Skeletal muscle cell (primary cell): ENCODE measurements at regions not wholly inside any gene's neighbourhood (a gene's known extent, or its start where the extent isn't known, plus 50 kb on each side); places are given as distances from the start of the nearest gene placed in this dataset.
"Not testable (repeated sequence)": the region's sequence is repeated elsewhere in the genome, so short reads cannot be mapped to it uniquely, and the experiment has no call there.

Experiments used
- DNase-seq: peaks from one replicate; pipeline ENCODE4 v3.0.0-alpha.2; 2010; ENCODE audit warnings: low read depth
- H3K4me3 ChIP-seq: 2 replicates; pipeline ENCODE4 v1.5.1; 2011; ENCODE audit warnings: low read depth, mild to moderate bottlenecking, control low read depth, low read length, moderate library complexity

DNA sequence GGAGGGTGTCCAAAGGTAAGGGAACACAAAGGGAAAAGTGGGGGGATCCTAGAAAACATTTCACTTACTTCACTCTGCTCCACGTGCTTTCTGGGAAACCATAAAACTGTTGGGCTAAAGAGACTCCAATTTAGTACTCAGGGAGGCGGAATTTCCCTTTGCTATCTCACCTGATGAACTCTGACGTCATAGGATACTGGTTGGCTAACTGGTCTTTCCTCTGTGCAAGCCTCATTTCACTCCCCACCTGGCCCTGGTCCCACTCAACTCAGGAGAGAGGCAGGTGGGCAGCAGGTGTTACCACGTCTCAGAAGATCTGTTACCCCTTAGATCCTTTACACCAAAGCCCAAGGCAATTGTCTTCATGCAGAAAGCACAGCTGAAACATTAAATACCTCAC, 51.8 kb upstream of the PMAIP1 start:
- no peak overlapping the region for H3K4me3 ChIP-seq
- DNase-seq: no peak

DNA sequence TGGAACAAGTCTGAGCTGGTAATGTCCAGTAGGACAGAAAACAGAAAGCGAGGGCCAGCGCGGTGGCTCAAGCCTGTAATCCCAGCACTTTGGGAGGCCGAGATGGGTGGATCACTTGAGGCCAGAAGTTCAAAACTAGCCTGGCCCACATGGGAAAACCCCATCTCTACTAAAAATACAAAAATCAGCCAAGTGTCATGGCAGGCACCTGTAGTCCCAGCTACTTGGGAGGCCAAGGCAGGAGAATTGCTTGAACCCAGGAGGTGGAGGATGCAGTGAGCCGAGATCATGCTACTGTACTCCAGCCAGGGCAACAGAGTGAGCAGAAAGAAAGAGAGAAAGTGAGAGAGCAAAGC, 52.3 kb upstream of the PMAIP1 start:
- not testable (repeated sequence) for H3K4me3 ChIP-seq, DNase-seq

DNA sequence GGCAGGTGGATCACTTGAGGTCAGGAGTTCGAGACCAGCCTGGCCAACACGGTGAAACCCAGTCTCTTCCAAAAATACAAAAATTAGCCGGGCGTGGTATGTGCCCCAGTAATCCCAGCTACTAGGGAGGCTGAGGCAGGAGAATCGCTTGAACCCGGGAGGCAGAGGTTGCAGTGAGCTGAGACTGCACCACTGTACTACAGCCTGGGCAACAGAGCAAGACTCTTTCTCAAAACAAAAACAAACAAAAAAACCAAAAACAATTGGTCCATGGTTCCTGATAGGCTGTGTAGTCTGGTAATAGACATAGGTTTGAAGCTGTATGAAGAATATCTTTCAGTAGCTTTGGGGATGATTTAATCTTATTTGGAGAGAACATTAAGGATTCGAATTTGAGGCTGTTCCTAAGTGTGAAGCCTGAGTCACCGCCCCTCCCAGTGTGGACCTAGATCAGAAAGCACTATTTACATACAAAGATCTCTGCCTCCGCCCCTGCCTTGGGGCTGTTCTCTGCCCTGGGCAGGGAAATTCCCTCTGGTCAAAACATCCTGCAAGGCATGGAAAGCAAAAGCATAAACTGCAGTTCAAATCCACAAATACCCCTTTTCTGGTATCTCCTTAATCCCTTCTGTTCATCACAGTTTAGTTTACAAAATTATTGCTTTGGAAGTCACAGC, 52.8 kb upstream of the PMAIP1 start:
- no peak for DNase-seq
- H3K4me3 ChIP-seq: no peak overlapping the region

DNA sequence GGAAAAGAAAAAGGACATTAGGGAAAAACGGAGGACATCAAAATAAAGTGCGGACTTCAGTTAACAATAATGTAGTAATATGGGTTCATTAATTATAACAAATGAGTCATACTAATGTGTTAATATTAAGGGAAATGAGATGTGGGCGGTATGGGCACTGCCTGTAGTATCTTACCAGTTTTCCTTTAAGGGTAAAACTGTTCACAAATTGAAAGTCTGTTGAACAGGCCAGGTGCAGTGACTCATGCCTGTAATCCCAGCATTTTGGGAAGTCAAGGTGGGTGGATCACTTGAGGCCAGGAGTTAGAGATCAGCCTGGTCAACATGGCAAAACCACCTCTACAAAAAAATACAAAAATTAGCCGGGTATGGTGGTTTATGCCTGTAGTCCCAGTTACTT, 56.8 kb upstream of the PMAIP1 start:
- DNase-seq: no peak
- H3K4me3 ChIP-seq: no peak overlapping the region

DNA sequence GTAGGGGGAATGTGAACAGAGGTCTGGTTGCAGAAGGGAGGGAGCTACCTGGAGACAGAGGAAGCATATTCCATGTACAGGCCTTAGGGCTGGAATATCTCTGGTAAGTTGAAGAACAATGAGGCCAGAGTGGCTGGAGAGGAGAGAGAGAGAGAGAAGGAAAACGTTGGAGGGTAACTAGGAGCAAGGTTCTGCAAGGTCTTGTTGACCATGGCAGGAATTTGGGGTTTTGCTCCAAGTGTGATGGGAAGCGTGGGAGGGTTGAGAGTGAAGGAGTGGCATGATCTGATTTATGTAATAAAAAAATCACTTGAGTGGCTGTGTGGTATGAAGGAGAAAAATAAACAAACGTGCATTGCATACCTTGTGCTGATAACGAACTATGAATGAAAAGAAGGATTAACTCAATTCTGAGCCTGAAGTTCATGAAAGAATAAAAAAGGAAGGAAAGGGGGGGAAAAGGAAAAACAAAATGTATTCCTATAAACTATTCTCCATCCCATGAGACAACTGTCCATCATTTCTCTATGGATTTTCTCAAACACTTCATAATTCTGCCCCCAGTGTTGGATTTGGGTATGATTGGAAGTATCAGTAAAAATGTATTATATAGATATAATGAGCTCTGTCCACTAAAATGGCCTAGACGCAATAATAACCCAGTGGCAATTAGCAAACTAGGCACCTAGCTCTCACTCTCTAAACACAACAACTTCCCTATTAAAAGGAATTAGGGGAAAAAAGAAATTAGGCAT, 59.7 kb upstream of the PMAIP1 start:
- H3K4me3 ChIP-seq: no peak overlapping the region
- no peak for DNase-seq

DNA sequence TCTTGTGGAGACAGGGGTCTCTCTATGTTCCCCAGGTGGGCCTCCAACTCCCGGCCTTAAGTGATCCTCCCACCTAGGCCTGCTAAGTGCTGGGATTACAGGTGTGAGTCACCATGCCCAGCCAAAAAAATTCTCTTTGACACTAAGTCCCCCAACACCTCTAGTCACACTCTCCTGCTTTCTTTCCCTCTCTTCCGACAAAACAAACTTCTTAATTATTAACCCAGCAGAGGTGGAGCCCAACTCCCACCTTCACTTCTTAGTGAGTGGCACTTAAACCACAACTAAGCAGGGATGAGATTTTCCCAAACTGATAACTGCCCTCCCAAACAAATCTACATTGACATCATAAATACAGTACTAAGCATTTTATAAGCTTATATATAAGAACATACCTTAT, 60.5 kb upstream of the PMAIP1 start:
- no peak overlapping the region for H3K4me3 ChIP-seq
- no peak for DNase-seq

DNA sequence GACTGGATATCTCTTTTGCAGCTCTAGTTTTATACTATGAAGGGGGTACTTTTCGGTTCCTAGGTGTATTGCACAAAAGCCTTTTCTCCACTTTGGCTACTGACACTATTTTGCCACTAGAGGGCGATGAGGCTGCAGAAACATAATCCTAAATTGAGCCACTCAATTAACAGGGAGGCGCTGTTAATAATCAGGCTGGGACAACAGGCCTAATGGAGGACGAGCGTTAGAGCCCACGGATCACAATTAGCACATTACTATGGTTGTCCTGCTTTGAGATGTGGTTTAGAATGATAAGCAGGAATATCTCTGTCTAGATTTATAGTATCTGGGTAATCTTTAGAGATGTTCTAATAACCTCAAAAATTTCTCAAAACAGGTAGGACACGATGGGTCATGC, 62.2 kb upstream of the PMAIP1 start:
- no peak for DNase-seq

DNA sequence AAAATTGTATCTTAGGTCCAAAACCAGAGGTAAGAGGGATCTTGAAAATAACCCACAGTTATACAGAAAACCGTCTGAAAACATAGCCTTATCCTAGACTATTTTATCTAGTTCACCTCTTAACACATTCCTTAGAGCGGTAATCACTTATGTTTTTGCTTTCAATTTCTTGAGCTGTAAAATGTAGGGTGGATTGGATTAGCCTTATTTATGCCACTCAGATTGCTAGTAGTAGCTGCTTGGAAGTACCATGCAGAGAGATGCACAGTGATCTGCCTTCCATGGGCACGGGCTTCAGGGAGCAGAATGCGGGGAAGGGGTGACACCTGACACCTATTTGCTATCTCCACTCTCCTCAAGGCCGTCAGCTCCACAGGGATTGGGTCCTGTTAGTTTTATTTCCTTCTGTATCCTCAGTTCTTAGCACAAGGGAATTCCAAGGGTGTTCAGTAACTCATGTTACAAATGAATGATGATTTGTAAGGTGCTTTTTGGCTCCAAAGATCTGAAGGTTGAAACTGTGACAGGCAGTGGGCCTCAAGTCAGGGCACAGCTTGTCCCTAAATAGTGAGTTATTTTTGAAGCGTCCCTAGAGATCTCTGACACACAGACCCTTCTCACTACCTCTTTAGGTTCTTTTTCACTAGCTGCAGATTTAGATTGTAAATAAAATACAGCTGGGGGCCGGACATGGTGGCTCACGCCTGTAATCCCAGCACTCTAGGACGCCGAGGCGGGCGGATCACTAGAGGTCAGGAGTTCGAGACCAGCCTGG, 64.0 kb upstream of the PMAIP1 start:
- H3K4me3 ChIP-seq: no peak overlapping the region

More for the DNA sequence above, 62.2 kb upstream of the PMAIP1 start:
- H3K4me3 ChIP-seq: no peak overlapping the region

DNA sequence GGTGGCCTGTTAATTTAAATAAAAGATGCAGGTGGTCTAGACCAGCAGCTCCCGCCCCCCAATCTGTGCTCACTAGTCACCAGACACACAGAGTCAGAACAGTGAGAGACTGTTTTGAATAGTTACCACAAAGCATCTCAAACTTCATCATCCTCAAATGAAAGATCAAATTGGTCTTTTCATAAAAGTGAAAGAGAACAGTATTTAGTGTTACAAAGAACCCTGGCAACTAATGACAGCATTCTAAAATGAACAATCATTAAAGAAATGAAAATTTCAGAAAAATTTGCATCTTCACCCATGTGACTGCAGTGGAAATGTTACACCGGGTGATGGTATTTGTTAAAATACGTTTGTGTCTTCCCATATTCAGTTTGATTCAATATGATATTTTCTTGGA, 65.5 kb upstream of the PMAIP1 start:
- no peak overlapping the region for H3K4me3 ChIP-seq
- no peak for DNase-seq

More for the DNA sequence above, 64.0 kb upstream of the PMAIP1 start:
- no peak for DNase-seq

DNA sequence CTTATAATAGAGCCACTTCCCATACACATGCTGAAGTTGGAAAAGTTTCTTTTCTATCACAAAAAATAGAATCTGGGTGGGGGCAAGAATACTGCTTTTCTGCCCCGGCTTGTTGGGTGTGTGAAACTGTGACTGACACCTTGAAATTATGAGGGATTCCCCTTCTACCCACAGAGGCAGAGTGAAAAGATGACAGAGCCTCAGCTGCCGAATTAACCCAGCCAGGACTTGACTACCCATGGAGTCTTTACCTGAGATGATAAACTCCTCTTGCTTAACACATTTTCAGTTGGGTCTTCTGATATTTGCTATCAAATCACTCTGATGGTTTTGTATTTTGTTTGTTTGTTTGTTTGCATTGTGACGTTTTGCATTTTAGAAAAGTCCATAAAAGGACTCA, 66.0 kb upstream of the PMAIP1 start:
- no peak overlapping the region for H3K4me3 ChIP-seq
- no peak for DNase-seq

DNA sequence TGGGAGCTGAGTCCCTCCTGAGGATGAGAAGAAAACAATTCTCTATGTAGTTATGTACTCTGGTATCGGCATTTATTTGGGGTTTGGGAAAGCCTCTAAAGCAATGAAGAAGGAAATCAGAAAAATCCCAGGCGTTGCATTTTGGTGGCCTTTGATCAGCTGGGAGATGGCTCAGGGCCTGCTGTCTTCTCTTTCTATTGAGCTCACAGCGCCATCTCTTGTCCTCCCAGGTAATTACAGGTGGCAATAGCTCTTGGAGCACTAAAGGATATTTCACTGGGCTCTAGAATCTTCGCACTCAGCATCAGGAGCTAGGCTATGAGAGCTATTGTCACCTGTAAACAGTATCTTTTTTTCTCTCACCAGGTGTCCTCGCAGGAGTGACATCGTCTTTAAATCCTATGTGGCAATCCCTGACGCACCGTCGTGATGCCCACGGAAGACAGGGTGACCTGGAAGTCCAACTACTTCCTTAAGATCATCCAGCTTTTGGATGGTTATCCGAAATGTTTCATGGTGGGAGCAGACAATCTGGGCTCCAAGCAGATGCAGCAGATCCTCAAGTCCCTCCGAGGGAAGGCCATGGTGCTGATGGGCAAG, 76.1 kb upstream of the PMAIP1 start:
- no peak overlapping the region for H3K4me3 ChIP-seq
- peak; percentile 31 for DNase-seq

DNA sequence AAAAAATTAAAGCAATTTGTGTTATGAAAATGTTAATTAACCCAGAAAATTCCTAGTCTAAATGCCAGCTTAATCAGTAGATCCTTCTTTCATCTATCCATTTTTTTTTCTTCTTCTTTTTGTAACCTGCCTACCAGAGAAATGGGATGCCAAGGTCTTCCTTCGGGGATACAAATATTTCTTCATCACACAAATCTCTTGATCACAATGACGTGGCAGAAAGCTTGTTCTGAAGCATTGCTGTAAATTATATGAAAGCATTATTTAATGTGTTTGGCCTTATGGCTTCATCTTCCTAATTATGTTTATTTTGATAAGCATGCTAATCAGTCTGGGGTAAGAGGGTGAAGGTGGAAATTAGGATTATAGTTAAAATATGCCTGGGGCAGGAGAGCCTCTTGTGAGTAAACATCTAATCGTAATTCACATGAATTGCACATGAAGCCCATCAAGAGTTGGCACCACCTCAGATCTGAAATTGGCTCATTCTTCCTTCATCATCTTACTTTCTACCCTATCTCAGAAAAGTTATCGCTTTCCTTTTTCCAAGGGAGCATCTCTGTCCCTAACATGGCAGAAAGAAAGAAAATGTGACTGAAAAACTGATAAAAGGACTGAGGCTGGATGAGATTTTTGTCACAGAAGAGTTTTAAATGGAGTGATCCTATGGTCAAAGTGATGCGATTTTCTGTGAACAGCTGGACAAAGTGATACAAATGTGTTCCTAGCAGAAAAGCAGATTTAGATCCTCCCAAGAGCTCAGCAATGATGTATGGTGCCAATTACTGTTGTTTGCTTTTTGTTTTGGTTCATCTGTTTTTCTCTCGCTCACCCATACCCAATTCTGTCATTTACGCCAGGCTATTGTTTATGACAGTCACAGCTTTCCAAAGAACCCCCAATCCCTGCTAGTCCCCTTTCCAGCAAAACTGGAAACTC, 76.9 kb upstream of the PMAIP1 start:
- no peak overlapping the region for H3K4me3 ChIP-seq

DNA sequence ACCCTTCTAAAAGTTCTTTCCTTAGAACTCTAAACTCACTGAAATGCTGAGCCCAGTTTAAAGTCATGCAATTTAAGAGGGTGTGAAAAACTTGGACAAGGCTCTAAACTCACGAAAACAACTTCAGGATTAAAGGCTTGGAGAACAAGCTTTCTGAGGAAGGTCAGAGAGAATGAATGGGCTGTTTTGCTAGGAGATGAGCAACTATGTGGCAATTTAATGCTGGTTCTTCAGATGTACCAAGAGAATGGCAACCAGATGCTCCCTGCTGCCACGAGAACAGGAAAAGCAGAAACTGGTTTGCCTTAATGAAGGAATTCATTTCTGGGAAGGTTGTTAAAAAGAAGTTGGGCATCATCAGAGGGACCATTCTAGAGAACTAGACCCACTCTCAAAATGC, 77.8 kb upstream of the PMAIP1 start:
- DNase-seq: no peak
- no peak overlapping the region for H3K4me3 ChIP-seq

More for the DNA sequence above, 76.9 kb upstream of the PMAIP1 start:
- DNase-seq: no peak

DNA sequence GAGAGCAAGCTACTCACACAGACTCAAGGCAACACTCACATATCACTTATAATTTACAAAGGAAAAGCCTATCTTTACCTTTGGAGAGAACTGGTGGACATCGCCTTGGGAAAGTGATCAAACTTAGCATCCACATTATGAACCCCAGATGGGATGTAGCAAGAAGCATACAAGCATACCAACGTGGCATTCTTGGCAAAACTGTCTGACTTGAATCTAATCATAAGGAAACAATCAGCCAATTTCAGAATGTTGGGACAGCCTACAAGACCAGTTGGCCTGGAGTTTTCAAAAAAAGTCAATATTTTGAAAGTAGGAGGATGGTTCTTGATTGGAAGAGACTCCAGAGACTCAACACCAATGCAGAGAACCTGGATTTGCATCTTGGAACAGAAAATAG, 79.1 kb upstream of the PMAIP1 start:
- no peak for DNase-seq
- no peak overlapping the region for H3K4me3 ChIP-seq

DNA sequence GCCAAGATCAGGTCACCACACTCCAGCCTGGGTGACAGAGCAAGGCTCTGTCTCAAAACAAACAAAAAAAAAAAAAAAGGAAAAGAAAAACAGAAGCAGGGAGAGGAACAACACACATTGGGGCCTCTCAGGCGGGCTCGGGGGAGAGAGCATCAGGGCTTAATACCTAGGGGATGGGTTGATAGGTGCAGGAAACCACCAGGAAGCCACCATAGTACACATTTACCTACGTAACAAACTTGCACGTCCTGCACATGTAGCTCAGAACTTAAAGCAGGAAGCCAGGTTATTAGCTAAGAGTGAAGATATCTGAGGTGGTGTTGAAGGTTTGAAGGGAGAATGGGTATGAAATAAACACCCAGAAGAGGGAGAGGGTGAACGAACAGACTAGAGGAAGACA, 81.0 kb upstream of the PMAIP1 start:
- no peak for DNase-seq

DNA sequence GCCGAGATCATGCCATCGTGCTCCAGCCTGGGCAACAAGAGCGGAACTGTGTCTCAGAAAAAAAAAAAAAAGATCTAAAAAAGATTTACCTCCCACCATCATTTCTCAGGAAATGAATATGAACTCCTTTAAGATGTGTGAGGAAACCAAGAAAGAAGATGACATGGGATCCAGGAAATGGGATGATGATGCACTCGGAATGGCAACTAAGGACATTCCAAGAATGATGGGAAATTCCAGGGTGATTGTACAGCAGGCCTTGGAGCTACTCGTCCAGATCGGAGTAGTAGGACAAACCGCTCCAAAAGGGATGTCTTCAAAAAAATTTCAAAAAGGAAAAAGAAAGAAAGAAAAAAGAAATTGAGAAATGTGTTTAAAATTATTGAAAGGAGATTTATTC, 84.9 kb upstream of the PMAIP1 start:
- no peak overlapping the region for H3K4me3 ChIP-seq
- DNase-seq: peak; percentile 67

More for the DNA sequence above, 81.0 kb upstream of the PMAIP1 start:
- no peak overlapping the region for H3K4me3 ChIP-seq

DNA sequence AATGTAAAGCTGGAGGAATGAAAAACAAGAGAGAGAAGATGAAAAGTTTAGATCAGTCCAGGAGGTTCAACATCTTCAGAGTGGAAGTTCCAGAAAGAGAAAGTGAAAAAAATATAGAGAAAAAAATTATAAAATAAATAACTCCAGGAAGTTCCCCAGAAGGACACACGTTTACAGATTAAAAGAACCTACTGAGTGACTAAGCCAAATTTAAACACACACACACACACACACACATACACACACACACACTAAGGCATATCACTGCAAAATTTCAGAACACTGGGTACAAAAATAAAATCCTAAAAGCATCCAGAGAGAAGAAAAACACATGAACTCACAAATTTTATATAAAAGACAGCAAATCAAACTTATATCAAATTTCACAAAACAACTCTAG, 85.9 kb upstream of the PMAIP1 start:
- H3K4me3 ChIP-seq: no peak overlapping the region
- DNase-seq: no peak

DNA sequence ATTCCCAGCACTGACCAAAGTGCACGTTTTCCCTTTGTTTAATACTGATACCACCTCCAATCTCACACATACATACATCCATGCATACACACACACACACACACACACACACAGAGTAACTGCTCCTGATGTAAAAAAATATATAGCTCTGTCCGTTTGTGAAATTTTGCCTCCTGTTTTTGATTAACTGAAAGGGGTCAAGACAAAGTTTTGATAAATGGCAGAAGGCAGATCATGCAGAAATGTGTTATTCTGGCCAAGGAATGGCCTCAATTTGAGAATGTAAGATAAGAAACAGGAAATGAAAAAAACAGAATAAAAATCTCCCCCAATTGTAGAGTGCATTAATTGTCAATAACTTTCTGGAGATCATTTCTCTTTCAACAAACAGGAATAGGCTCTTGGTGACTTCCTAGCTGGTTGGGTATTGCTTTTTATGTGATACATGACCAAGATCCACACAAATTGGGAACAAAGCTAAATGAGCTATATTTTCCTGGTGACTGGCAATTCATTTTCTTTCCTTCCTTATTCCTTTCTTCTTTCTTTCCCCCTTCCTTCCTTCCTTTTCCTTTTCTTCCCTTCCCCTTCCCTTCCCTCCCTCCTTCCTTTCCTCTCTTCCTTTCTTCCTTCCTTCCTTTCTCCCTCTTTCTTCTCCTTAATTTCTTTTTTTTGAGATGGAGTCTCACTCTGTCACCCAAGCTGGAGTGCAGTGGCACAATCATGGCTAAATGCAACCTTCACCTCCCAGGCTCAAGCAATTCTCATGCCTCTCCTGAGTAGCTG, 88.9 kb upstream of the PMAIP1 start:
- no peak for DNase-seq
- no peak overlapping the region for H3K4me3 ChIP-seq
